ENCODE measurements at regions not wholly inside any gene's neighbourhood (a gene's known extent, or its start where the extent isn't known, plus 50 kb on each side); places are given as distances from the start of the nearest gene placed in this dataset.

DNA sequence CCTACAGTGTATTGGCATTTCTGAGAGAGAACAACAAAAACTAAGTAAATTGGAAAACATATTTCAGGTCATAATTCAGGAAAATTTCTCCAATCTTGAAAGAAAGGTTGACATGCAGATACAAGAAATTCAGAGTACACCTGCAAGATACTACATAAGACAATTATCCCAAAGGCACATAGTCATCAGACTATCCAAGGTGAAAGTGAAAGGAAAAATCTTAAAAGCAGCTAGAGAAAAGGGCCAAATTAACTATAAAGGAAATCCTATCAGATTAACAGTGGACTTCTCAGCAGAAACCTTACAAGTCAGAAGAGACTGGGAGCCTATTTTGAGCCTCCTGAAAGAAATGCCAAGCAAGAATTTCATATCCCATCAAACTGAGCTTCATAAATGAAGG is 449.0 kb upstream of the MMADHC start:
- no peaks in the 10 kb centered on the region for H3K27me3 ChIP-seq (replicated peaks; ENCODE audit: insufficient read depth)
- H3K4me1 ChIP-seq (ENCODE audit: insufficient read depth) = no peaks in the 10 kb centered on the region
- H3K79me2 ChIP-seq (ENCODE audit: insufficient read depth) = no peaks in the 10 kb centered on the region
- H3F3A ChIP-seq (ENCODE audit: insufficient read depth) = no peaks in the 10 kb centered on the region
- peaks cover 3% of the 10 kb centered on the region; the same call in 1 of the 2 replicates for H3K9me2 ChIP-seq (ENCODE audit: insufficient read depth)
- no peak overlapping the region for H3K4me3 ChIP-seq
- peak overlapping the region; percentile 39; the same call in 1 of the 2 replicates for H2AFZ ChIP-seq
- no peaks in the 10 kb centered on the region for H3K9me3 ChIP-seq (ENCODE audit: low read depth)
- no peak overlapping the region for H3K27ac ChIP-seq
- in situ Hi-C loops (cut with MboI) = no loop called here
- H4K20me1 ChIP-seq (ENCODE audit: insufficient read depth) = no peaks in the 10 kb centered on the region
- no peak for DNase-seq
- TF ChIP-seq EZH2 (IDR thresholded peaks at IDR 0.05; ENCODE audit: insufficient read depth, poor library complexity, severe bottlenecking) (no peak), EZH2phosphoT487 (IDR thresholded peaks at IDR 0.05; ENCODE audit: insufficient read depth, low read depth) (no peak)
- no peak overlapping the region for H3K9ac ChIP-seq
- H3K4me2 ChIP-seq (ENCODE audit: unreplicated experiment) = no peak overlapping the region
- no peaks in the 10 kb centered on the region for H3K36me3 ChIP-seq (ENCODE audit: low read depth)

GRCh38 chr2:150034665-150035064 is 447.1 kb upstream of the MMADHC start:
- Histone ChIP-seq H3K9me2 (ENCODE audit: insufficient read depth) (0 out of 2 replicates have a peak, but pooled peaks cover 3% of the 10 kb centered on the region), H3K36me3 (ENCODE audit: low read depth) (no peaks in the 10 kb centered on the region), H3K4me1 (ENCODE audit: insufficient read depth) (no peaks in the 10 kb centered on the region), H3K4me2 (ENCODE audit: unreplicated experiment) (no peak overlapping the region), H4K20me1 (ENCODE audit: insufficient read depth) (no peaks in the 10 kb centered on the region), H3K79me2 (ENCODE audit: insufficient read depth) (no peaks in the 10 kb centered on the region), H3K9ac (no peak overlapping the region), H3K27ac (no peak overlapping the region), H3K9me3 (ENCODE audit: low read depth) (no peaks in the 10 kb centered on the region), H3K4me3 (no peak overlapping the region), H2AFZ (no peak overlapping the region), H3K27me3 (replicated peaks; ENCODE audit: insufficient read depth) (no peaks in the 10 kb centered on the region), H3F3A (ENCODE audit: insufficient read depth) (no peaks in the 10 kb centered on the region)
- TF ChIP-seq EZH2 (IDR thresholded peaks at IDR 0.05; ENCODE audit: insufficient read depth, poor library complexity, severe bottlenecking) = no peak
- TF ChIP-seq EZH2phosphoT487 (IDR thresholded peaks at IDR 0.05; ENCODE audit: insufficient read depth, low read depth) = no peak
- no peak for DNase-seq
- WGBS, 2 experiments (ENCODE audit: low coverage in 1 of 2, low lambda C conversion rate in 2 of 2, missing lambda C conversion rate in 2 of 2) = 80 to 90% methylated on average over 3 of the region's 3 CpGs
- in situ Hi-C loops (cut with MboI) = no loop called here

- Histone ChIP-seq H3K27ac (no peak overlapping the region), H3K4me1 (ENCODE audit: insufficient read depth) (no peaks in the 10 kb centered on the region), H2AFZ (no peak overlapping the region), H3K9me2 (ENCODE audit: insufficient read depth) (0 out of 2 replicates have a peak, but pooled peaks cover 5% of the 10 kb centered on the region), H3K79me2 (ENCODE audit: insufficient read depth) (no peaks in the 10 kb centered on the region), H4K20me1 (ENCODE audit: insufficient read depth) (no peaks in the 10 kb centered on the region), H3K9me3 (ENCODE audit: low read depth) (no peaks in the 10 kb centered on the region), H3K4me3 (no peak overlapping the region), H3K36me3 (ENCODE audit: low read depth) (no peaks in the 10 kb centered on the region), H3K9ac (no peak overlapping the region), H3K27me3 (replicated peaks; ENCODE audit: insufficient read depth) (no peaks in the 10 kb centered on the region), H3K4me2 (ENCODE audit: unreplicated experiment) (no peak overlapping the region), H3F3A (ENCODE audit: insufficient read depth) (no peaks in the 10 kb centered on the region)
- no peak for DNase-seq
- in situ Hi-C loops (cut with MboI) = no loop called here
- TF ChIP-seq EZH2phosphoT487 (IDR thresholded peaks at IDR 0.05; ENCODE audit: insufficient read depth, low read depth) = no peak
- no peak for TF ChIP-seq EZH2 (IDR thresholded peaks at IDR 0.05; ENCODE audit: insufficient read depth, poor library complexity, severe bottlenecking)
- WGBS, 2 experiments (ENCODE audit: low coverage in 1 of 2, low lambda C conversion rate in 2 of 2, missing lambda C conversion rate in 2 of 2) = 54 to 61% methylated on average over 3 of the region's 3 CpGs
These were observed 443.0 kb upstream of the MMADHC start for GRCh38 chr2:150030436-150031190.

GRCh38 chr2:150028322-150028721 is 440.7 kb upstream of the MMADHC start:
- no peaks in the 10 kb centered on the region for H3K27me3 ChIP-seq (replicated peaks; ENCODE audit: insufficient read depth)
- no peak overlapping the region for H3K4me3 ChIP-seq
- DNase-seq = no peak
- H3K4me1 ChIP-seq (ENCODE audit: insufficient read depth) = no peaks in the 10 kb centered on the region
- WGBS, 2 experiments (ENCODE audit: low coverage in 1 of 2, low lambda C conversion rate in 2 of 2, missing lambda C conversion rate in 2 of 2) = 69 to 70% methylated on average over 2 of the region's 2 CpGs
- no peaks in the 10 kb centered on the region for H3F3A ChIP-seq (ENCODE audit: insufficient read depth)
- H3K4me2 ChIP-seq (ENCODE audit: unreplicated experiment) = no peak overlapping the region
- H3K79me2 ChIP-seq (ENCODE audit: insufficient read depth) = no peaks in the 10 kb centered on the region
- in situ Hi-C loops (cut with MboI) = no loop called here
- H3K9me2 ChIP-seq (ENCODE audit: insufficient read depth) = peaks cover 6% of the 10 kb centered on the region; the same call in 1 of the 2 replicates
- no peak for TF ChIP-seq EZH2 (IDR thresholded peaks at IDR 0.05; ENCODE audit: insufficient read depth, poor library complexity, severe bottlenecking)
- no peak for TF ChIP-seq EZH2phosphoT487 (IDR thresholded peaks at IDR 0.05; ENCODE audit: insufficient read depth, low read depth)
- no peaks in the 10 kb centered on the region for H3K9me3 ChIP-seq (ENCODE audit: low read depth)
- H4K20me1 ChIP-seq (ENCODE audit: insufficient read depth) = no peaks in the 10 kb centered on the region
- no peaks in the 10 kb centered on the region for H3K36me3 ChIP-seq (ENCODE audit: low read depth)
- H3K27ac ChIP-seq = no peak overlapping the region
- H2AFZ ChIP-seq = no peak overlapping the region
- no peak overlapping the region for H3K9ac ChIP-seq
